WI38 (cell line): ENCODE measurements at regions not wholly inside any gene's neighbourhood (a gene's known extent, or its start where the extent isn't known, plus 50 kb on each side); places are given as distances from the start of the nearest gene placed in this dataset.

ENCODE experiments used
- H3K4me3 ChIP-seq: 2 replicates; pipeline ENCODE4 v1.5.1; 2011; ENCODE audit warnings: low read depth, mild to moderate bottlenecking, control low read depth, low read length
- CTCF ChIP-seq: IDR thresholded peaks from 2 replicates; pipeline ENCODE4 v1.5.1; 2012; ENCODE audit warnings: low read depth, mild to moderate bottlenecking, control low read depth, low read length

- no peak for TF ChIP-seq CTCF
- no peak overlapping the region for H3K4me3 ChIP-seq
Measured at GRCh38 chr1:240020871-240021270, 70.8 kb upstream of the FMN2 start.

- TF ChIP-seq CTCF = no peak
- no peak overlapping the region for H3K4me3 ChIP-seq
Measured at GRCh38 chr1:240021709-240022108, 70.0 kb upstream of the FMN2 start.

- TF ChIP-seq CTCF = peak; percentile 94
- no peak overlapping the region for H3K4me3 ChIP-seq
Measured at GRCh38 chr1:240027059-240027462, 64.6 kb upstream of the FMN2 start.

GRCh38 chr1:240029418-240029817, 62.3 kb upstream of the FMN2 start:
- no peak for TF ChIP-seq CTCF
- no peak overlapping the region for H3K4me3 ChIP-seq

- TF ChIP-seq CTCF = no peak
- no peak overlapping the region for H3K4me3 ChIP-seq
Measured at GRCh38 chr1:240030236-240030635, 61.4 kb upstream of the FMN2 start.

GRCh38 chr1:240031009-240031408, 60.7 kb upstream of the FMN2 start:
- no peak overlapping the region for H3K4me3 ChIP-seq
- no peak for TF ChIP-seq CTCF

- no peak for TF ChIP-seq CTCF
- H3K4me3 ChIP-seq = 0 out of 2 replicates have a peak overlapping the region, but pooled peaks have one; percentile 8
Measured at GRCh38 chr1:240031414-240031813, 60.3 kb upstream of the FMN2 start.
